ENCODE measurements at regions not wholly inside any gene's neighbourhood (a gene's known extent, or its start where the extent isn't known, plus 50 kb on each side); places are given as distances from the start of the nearest gene placed in this dataset.
"Not testable (repeated sequence)": the region's sequence is repeated elsewhere in the genome, so short reads cannot be mapped to it uniquely, and the experiment has no call there.

- DNase-seq, result no peak
Observed at GRCh38 chr2:147172493-147173188, 672.2 kb upstream of the ACVR2A start.

GRCh38 chr2:147171941-147172340 lies 672.9 kb upstream of the ACVR2A start:
- DNase-seq, result no peak

GRCh38 chr2:147170932-147171331 lies 673.9 kb upstream of the ACVR2A start:
- no peak for DNase-seq

DNA sequence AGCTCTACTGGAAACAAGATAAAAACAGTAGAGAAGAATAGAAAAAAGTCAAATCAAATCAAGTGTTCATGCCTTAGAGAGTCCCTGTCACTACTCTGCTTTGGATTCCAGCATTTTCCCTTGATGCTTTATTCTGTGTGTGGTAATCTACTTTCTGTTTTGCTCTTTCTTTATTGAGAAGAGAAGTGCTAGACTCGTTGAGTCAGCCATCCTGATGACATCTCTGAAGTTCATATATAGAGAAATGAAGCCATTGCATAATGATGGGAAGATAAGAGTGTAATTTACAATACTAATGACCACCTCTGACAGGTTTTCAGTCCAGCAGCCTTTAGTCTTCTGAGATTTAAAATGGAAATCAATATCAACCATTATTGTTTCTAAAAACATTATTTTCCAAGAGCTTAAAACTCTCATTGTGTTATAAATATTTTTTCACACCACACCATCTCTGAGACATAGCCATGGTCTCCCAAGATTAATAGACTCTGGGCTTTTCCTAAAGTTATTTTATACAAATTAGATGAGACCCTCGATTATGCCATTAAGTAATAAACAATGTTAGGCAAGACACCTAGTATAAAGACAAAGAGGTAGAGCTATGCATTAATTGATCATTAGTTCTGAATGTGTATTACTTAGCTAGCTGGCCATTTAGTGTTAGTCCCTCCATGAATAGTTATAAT lies 679.0 kb upstream of the ACVR2A start:
- DNase-seq, result no peak

- DNase-seq, result no peak
Observed at GRCh38 chr2:147164563-147164962, 680.3 kb upstream of the ACVR2A start.

DNA sequence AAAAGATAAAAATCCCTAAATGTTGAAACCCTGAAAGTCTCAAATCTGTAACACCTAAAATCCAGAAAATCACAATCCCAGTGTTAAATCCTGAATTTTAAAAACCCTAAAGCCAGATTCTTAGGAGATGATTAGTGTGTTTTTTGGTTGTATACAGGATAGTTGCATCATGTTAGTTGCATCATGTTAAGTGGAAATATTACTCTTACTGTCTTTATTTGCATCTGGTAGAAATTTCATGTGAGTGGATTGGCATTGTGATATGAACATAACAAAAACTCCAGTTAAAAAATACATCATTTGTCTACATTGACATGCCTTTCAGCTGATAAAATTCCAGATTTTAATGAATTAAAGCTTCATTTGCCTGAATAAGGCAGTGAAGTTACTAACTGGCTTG lies 683.1 kb upstream of the ACVR2A start:
- no peak for DNase-seq

DNA sequence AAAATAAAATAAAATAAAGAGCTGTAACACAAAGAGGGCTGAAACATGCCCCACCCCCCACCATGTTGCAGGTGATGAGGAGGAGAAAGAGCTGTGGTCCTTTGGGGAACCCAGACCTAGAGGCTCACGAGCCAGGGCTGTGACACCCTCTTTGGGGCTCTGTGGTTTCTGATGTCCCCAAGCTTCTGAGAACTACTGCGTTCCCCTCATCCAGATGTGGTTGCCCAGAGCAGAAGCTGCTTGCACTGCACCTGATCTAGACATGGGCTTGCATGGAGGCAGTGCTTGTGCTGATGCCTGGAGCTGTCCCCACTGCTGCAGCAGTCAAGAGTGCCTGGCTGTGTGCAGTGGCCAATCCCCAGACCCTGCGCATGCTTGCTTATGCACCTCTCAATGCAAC lies 687.9 kb upstream of the ACVR2A start:
- no peak for DNase-seq

GRCh38 chr2:147150241-147150635 lies 694.6 kb upstream of the ACVR2A start:
- no peak for DNase-seq

DNA sequence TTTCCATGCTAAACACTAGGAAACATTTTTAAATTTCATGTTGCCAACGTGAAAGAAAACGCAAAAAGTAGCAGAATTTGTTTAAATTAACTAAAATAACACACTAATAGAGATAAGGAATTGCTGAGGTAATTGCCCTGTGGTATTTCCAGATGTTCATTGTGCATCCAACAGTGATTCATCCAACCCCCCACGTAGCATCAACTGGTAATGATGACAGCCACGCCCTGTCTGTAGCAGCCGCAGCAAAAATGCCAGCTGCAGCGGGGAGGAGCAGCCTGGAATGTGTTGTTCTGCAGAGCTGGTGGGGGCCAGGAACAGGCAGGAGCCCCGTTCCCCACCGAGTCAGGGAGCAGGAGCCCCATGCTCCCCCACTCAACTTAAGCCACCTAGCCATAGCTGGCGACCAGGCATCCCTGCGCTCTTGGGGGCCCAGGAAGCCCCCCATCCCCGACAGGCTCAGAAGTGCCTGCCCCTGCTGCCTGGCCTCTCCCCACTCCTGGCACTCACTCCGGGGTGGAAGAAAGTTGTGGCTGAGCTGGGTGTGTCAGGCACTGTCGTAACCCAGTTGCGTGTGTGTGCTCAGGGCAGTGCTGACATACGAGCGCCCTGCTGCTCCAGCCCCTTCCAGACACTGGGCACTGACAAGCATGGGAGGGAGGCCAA lies 695.1 kb upstream of the ACVR2A start:
- DNase-seq, result no peak

GRCh38 chr2:147147802-147148201 lies 697.0 kb upstream of the ACVR2A start:
- no peak for DNase-seq

DNA sequence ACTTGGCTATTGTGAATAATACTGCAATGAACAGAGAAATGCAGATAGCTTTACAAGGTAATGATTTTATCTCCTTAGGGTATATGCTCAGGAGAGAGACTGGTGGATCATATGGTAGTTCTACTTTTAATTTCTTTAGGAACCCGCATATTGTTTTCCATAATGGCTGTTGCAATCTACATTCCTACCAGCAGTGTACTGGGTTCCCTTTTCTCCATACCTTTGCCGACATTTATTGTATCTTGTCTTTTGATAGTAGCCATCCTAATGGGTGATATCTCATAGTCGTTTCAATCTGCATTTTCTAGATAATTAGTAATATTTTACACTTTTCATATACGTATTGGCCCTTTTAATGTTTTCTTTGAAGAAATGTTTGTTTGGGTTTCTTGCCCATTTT lies 702.9 kb upstream of the ACVR2A start:
- DNase-seq, result no peak

GRCh38 chr2:147139732-147140131 lies 705.1 kb upstream of the ACVR2A start:
- DNase-seq, result not testable (repeated sequence)

- DNase-seq, result no peak
Observed at GRCh38 chr2:147137711-147138110, 707.1 kb upstream of the ACVR2A start.

GRCh38 chr2:147135376-147135775 lies 709.5 kb upstream of the ACVR2A start:
- DNase-seq, result no peak

GRCh38 chr2:147133286-147133908 lies 711.4 kb upstream of the ACVR2A start:
- DNase-seq, result no peak

DNA sequence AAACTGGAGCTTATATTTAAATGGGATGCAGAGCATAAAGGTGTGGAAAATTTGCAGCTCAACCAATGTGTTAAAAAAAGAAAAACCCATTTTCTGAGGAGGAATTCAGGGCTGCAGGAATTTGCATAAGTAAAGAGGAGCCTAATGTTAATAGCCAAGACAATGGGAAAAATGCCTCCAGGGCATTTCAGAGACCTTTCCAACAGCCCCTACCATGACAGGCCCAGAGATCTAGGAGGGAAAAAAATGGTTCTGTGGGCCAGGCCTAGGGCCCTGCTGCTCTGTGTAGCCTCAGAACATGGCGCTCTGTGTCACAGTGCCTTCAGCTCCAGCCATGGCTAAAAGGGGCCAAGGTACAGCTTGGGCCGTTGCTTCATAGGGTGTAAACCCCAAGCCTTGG lies 719.7 kb upstream of the ACVR2A start:
- no peak for DNase-seq

- DNase-seq, result no peak
Observed at GRCh38 chr2:147122944-147123343, 721.9 kb upstream of the ACVR2A start.

DNA sequence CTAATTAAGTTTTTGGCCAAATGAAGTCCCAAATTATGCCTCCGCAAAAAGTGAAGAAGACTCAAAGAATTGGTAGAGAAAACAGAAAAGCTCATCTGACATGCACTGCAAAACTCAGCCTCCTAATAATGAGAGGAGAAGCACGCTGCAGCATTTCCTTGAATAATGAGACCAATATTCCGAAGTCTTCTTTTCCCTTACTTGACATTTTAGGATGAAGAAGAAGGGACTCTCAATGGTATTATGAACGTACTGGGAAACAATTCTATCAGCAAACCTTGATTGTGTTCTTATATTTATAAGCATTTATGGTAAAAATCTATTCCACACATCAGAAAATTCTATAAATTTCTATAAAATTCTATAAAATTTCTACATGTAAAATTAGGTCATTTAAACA lies 733.9 kb upstream of the ACVR2A start:
- DNase-seq, result no peak

DNA sequence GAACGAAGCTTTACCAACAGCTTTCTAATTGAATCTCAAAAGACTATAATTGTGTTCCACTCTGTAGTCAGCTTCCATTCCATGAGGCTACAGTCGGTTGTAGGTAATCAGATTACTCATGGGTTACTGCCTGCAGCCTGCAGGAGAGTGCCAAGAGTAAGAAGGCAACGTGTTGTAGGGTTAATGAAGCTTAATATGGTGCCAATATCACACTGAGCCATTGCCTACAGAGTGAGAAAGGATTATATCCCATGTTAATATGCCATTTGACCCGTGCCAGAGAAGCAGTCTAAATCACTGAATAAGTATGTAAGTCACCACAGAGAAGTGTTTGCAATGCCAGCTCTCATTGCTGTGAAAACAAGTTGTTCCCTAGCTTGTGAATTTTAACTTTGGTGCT lies 734.5 kb upstream of the ACVR2A start:
- no peak for DNase-seq

- no peak for DNase-seq
Observed at GRCh38 chr2:147109291-147109690, 735.5 kb upstream of the ACVR2A start.

- DNase-seq, result no peak
Observed at GRCh38 chr2:147108548-147108947, 736.3 kb upstream of the ACVR2A start.

DNA sequence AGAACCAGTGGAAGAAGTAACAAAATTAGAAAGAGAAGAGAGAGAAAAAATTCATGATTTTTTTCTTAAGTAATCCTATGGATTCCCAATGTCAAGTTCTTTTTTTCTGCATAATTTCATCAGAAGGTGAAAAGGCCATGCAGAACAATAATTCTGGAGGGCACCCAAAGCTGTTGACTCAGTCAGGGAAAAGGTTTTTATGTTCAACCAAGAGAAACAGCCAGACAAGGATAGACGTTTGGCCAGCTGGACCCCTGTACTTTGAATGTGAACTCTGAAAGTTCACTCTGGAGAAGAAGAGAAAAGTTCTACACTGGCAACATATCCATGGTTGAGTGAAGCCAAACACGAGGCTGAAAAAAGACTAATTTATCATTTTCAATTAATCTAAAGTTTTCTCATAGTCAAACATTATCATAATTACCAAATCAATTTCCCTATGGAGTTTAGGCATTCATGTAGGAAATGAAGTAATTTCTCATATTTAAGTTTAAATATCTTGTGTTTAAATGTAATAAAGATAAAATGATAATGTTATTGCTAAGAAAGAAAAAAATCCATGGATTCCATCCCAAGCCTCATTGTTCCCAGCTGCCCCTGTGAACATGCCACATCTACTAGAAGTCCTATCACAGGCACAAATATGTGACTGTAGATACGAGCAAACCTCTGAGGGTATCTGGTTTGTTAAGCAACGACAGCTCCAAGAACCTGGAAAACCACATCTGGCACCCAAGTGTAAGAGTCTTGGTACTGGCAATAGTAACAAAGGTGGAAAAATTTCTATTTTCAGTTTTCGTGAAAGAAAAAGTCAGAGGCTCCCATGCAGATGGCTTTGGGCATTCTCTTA lies 742.7 kb upstream of the ACVR2A start:
- no peak for DNase-seq
